Breast epithelium (tissue), 3 donors: ENCODE measurements at regions not wholly inside any gene's neighbourhood (a gene's known extent, or its start where the extent isn't known, plus 50 kb on each side); places are given as distances from the start of the nearest gene placed in this dataset.
"Not testable (repeated sequence)": the region's sequence is repeated elsewhere in the genome, so short reads cannot be mapped to it uniquely, and the experiment has no call there.

Source experiments
- POLR2A ChIP-seq: fragments of 450-650 bp; IDR thresholded peaks from one replicate; pipeline ENCODE4 v1.6.1; 2016; ENCODE audit warnings: antibody characterized with exemption, mild to moderate bottlenecking, moderate library complexity
- TF ChIP-seq, protein P1 (sequence below), 3 donors: fragments of 450-650 bp; IDR thresholded peaks; one replicate each; pipeline ENCODE4 v1.5.1; 2016 to 2017; ENCODE audit warnings: antibody characterized with exemption in 3 of 3, mild to moderate bottlenecking in 3 of 3, moderate library complexity in 3 of 3

DNA sequence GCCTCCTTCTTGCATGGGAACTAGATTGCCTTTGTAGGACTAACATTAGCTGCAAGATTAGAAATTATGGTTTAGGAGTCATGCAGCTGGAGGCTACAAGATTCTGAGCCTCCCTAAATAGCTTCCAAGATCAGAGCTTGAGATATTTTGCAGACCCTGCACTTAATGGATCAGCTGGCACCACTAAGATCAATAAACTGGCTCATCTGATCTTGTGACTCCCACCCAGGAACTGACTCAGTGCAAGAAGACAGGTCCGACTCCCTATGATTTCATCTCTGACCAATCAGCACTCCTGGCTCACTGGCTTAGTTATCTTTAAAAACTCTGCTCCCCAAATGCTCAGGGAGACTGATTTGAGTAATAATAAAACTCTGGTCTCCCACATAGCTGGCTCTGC is 71.4 kb upstream of the CSF1 start:
- TF ChIP-seq POLR2A = not testable (repeated sequence)
- TF ChIP-seq, protein P1, sequence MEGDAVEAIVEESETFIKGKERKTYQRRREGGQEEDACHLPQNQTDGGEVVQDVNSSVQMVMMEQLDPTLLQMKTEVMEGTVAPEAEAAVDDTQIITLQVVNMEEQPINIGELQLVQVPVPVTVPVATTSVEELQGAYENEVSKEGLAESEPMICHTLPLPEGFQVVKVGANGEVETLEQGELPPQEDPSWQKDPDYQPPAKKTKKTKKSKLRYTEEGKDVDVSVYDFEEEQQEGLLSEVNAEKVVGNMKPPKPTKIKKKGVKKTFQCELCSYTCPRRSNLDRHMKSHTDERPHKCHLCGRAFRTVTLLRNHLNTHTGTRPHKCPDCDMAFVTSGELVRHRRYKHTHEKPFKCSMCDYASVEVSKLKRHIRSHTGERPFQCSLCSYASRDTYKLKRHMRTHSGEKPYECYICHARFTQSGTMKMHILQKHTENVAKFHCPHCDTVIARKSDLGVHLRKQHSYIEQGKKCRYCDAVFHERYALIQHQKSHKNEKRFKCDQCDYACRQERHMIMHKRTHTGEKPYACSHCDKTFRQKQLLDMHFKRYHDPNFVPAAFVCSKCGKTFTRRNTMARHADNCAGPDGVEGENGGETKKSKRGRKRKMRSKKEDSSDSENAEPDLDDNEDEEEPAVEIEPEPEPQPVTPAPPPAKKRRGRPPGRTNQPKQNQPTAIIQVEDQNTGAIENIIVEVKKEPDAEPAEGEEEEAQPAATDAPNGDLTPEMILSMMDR (IDR thresholded peaks at IDR 0.05) = not testable (repeated sequence)
